Upper lobe of left lung (tissue), 4 donors: ENCODE measurements at regions not wholly inside any gene's neighbourhood (a gene's known extent, or its start where the extent isn't known, plus 50 kb on each side); places are given as distances from the start of the nearest gene placed in this dataset.

Experiments used
- CTCF ChIP-seq, 6 experiments: fragments of 450-650 bp in 4 of 6; fragments of 200-600 bp in 2 of 6; sonication (generic) in 2 of 6; IDR thresholded peaks; one replicate each; pipeline ENCODE4 v1.5.1; 2016 to 2019; ENCODE audit warnings: antibody characterized with exemption in 6 of 6
- EP300 ChIP-seq, 4 donors: sonication (generic); formaldehyde crosslinking; IDR thresholded peaks; one replicate each; pipeline ENCODE4 v1.5.1; 2017; ENCODE audit warnings: antibody characterized with exemption in 4 of 4, control low read depth in 2 of 4
- POLR2A ChIP-seq, 4 donors: fragments of 450-650 bp; IDR thresholded peaks; one replicate each; pipeline ENCODE4 v1.5.1; 2016 to 2017; ENCODE audit warnings: antibody characterized with exemption in 4 of 4, mild to moderate bottlenecking in 2 of 4

- TF ChIP-seq POLR2A (IDR thresholded peaks at IDR 0.05) = no peak
- no peak for TF ChIP-seq EP300 (IDR thresholded peaks at IDR 0.05)
- no peak for TF ChIP-seq CTCF (IDR thresholded peaks at IDR 0.05)
Measured at GRCh38 chr7:115293628-115294240, 371.8 kb downstream of the MDFIC start.
